GM10266 (cell line): ENCODE measurements at regions not wholly inside any gene's neighbourhood (a gene's known extent, or its start where the extent isn't known, plus 50 kb on each side); places are given as distances from the start of the nearest gene placed in this dataset.

Experiments
- DNase-seq: peaks from one replicate; pipeline ENCODE4 v3.0.0; 2012; ENCODE audit errors: extremely low spot score
- TF ChIP-seq, protein P1 (sequence below): IDR thresholded peaks from 2 replicates; pipeline ENCODE4 v1.5.1; 2012; ENCODE audit warnings: mild to moderate bottlenecking, low read depth; ENCODE audit not compliant: control insufficient read depth, insufficient read depth; ENCODE audit errors: missing control alignments

DNA sequence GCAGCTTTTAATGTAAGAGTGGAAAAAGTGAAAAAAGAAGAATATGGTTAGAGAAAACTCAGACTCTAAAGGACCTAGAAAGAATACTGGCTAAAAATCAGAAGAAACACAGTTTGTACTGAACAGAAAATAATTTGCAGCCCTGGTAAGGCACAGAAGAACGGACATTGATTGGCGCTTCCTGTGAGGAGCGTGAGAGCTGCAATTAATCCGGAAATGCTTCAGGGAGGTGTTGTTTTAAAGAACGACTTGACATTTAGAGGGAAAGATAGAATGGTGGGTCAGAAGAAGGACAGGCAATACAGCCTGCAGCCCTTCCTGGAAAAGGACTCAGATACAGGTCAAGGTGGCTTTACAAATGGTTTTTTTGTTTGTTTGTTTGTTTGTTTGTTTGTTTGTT, 151.3 kb upstream of the TSC22D2 start:
- TF ChIP-seq, protein P1, sequence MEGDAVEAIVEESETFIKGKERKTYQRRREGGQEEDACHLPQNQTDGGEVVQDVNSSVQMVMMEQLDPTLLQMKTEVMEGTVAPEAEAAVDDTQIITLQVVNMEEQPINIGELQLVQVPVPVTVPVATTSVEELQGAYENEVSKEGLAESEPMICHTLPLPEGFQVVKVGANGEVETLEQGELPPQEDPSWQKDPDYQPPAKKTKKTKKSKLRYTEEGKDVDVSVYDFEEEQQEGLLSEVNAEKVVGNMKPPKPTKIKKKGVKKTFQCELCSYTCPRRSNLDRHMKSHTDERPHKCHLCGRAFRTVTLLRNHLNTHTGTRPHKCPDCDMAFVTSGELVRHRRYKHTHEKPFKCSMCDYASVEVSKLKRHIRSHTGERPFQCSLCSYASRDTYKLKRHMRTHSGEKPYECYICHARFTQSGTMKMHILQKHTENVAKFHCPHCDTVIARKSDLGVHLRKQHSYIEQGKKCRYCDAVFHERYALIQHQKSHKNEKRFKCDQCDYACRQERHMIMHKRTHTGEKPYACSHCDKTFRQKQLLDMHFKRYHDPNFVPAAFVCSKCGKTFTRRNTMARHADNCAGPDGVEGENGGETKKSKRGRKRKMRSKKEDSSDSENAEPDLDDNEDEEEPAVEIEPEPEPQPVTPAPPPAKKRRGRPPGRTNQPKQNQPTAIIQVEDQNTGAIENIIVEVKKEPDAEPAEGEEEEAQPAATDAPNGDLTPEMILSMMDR = no peak
- DNase-seq = no peak

DNA sequence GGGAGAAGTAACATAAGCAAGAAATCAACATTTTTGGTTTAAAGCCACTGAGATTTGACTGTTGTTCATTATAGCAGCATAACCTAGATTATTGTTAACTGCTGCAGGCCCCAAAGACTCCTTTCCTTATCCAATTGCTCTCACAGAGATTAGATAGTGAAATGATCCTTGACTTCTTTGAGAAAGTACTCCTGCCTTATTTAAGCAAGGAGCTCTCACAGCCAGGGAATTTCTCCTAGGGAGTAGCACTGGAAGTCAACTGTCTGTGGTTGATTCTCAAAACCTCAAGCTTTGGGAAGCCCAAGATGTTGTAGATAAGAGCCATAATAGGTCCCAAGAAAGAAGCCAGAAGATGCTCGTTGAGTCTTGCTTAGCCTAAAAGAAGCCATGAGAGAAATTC, 151.8 kb upstream of the TSC22D2 start:
- TF ChIP-seq, protein P1 = no peak
- DNase-seq = no peak

DNA sequence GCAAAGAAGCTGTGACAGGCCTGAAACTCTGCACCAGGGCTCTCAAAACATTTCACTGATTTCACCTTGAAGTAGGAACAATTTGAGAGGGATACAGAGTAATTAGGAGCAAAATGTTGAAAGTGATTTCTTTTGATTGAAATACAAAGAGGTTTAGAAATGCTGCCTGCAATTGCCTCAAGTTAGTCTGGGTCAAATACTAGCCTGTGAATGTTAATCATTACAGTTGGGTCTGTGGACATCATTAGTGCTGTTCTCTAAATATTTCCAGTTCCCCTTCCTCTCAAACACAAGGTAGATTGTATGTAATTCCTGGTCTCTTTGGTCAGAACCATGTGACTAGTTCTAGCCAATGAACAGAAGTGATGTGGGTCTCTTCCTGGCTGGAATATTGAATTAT, 152.3 kb upstream of the TSC22D2 start:
- no peak for DNase-seq
- TF ChIP-seq, protein P1 = no peak

DNA sequence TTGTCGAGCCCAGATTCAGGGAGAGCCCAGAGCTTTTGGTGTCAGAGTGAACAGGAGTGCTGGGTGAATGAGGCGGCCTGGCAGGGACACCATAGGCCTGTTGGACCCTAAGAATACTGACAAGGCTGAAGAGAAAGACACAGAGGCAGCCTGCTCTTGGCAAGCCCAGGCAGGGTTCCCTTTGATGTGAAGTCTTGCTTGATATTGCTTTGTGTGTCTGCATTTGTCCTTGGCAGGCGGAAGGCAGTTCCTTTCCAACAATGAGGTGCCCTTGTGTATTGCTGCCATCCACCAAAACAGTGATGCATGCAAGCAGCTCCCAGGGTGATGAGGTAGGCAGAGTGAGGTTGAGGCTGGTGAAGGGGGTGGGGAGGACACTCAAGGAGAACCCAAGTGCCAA, 152.7 kb upstream of the TSC22D2 start:
- TF ChIP-seq, protein P1 = no peak

DNA sequence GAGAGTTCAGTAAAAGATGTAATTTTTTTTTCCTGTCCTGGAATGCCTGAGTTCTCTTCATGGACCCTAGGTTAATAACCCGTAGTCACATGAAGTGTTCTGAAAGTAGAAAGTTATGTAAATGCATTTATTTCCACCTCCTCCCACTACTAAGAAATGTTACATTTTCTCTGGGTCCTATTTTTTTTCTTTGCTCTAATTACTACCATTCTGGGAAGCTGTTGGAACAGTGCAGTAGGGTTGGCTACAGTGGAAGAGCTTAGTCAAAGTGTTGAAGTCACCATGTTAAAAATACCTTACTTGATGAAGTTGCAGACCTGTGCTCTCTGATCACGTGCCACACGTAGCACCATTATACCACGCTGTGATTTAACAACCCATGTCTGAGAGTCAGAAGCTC, 153.8 kb upstream of the TSC22D2 start:
- no peak for DNase-seq

More for the DNA sequence above, 152.7 kb upstream of the TSC22D2 start:
- DNase-seq = no peak

DNA sequence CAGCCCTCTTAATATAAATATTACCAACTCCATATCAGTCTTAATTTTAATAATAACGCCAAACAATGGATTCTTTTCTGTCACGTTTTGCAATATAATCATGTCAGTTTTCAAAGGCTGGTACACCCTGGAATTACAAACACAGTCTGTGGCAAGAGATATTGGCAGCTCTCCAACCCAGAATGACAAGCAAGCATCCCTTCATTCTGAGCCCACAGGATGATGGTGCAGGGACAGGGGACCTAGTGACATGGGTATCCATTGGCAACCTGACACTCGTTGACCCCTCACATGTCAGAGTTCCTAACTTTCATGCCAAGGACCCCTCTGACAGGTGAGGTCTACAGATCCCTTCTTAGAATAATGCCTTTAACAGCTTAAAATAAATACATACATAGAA, 154.5 kb upstream of the TSC22D2 start:
- no peak for DNase-seq
- TF ChIP-seq, protein P1 = no peak

More for the DNA sequence above, 153.8 kb upstream of the TSC22D2 start:
- TF ChIP-seq, protein P1 = no peak

DNA sequence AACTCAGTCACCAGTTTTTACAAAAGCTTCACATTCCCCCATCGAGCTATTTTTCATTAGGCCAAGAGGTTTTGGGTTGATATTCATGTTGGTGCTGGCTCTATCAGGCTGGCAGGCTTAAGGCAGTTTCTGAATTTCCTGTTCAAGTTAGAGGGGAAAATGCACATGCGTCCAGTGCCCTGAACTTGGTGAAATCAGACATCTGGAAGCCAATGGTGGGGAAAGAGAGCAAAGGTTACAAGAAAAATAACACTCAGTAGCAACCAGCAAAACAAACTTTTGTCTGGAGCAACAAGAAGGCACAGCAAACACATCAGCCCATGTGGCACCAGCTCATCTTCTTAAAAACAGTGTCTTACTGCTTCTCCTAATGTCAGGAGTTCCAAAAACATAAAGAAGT, 155.6 kb upstream of the TSC22D2 start:
- TF ChIP-seq, protein P1 = no peak

More for the DNA sequence above, 155.6 kb upstream of the TSC22D2 start:
- no peak for DNase-seq
